HCT116 (cell line): ENCODE measurements at regions not wholly inside any gene's neighbourhood (a gene's known extent, or its start where the extent isn't known, plus 50 kb on each side); places are given as distances from the start of the nearest gene placed in this dataset.

ENCODE experiments used
- CEBPB ChIP-seq: IDR thresholded peaks from 2 replicates; pipeline ENCODE4 v1.6.1; 2012; ENCODE audit warnings: low read depth
- EZH2 ChIP-seq: fragments of 200-600 bp; sonication (generic); IDR thresholded peaks from 2 replicates; pipeline ENCODE4 v1.6.1; 2017; ENCODE audit warnings: antibody characterized with exemption, mixed run types
- SIN3A ChIP-seq: IDR thresholded peaks from 2 replicates; pipeline ENCODE4 v1.6.1; 2012; ENCODE audit warnings: low read depth
- SRF ChIP-seq: IDR thresholded peaks from 2 replicates; pipeline ENCODE4 v1.6.1; 2012; ENCODE audit warnings: low read depth
- TF ChIP-seq, protein P1 (sequence below), 3 experiments: fragments of 200-600 bp in 1 of 3; sonication (generic) in 1 of 3; IDR thresholded peaks in 2 of 3; conservative IDR thresholded peaks in 1 of 3; 2 replicates each; pipeline ENCODE4 v1.5.1; 2012 to 2017; ENCODE audit warnings: low read depth in 2 of 3, low read length in 2 of 3, antibody characterized with exemption in 1 of 3, borderline replicate concordance in 1 of 3, control low read depth in 1 of 3, mild to moderate bottlenecking in 1 of 3, mixed read lengths in 1 of 3, mixed run types in 1 of 3, moderate library complexity in 1 of 3; ENCODE audit not compliant: insufficient read depth in 1 of 3

DNA sequence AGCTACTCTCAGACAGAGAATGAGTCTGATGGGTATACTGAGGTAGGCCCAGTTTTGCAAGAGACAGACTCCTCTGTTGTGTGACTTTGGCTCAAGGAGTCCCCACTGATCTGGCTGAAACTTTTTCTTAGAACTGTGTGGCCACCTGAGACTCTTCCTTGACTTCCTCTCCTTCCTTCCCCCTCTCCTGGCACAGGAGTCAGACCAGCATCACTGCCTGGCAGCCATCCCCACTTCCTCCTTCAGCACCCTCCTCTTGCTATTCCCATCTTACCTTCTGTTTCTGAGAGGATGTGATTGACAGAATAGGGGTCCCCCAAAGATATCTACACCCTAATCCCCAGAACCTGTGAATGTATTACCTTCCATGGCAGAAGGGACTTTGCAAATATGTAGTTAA, 351.1 kb downstream of the MN1 start:
- TF ChIP-seq CEBPB (no peak), SIN3A (no peak), SRF (no peak), EZH2 (no peak)
- TF ChIP-seq, protein P1, sequence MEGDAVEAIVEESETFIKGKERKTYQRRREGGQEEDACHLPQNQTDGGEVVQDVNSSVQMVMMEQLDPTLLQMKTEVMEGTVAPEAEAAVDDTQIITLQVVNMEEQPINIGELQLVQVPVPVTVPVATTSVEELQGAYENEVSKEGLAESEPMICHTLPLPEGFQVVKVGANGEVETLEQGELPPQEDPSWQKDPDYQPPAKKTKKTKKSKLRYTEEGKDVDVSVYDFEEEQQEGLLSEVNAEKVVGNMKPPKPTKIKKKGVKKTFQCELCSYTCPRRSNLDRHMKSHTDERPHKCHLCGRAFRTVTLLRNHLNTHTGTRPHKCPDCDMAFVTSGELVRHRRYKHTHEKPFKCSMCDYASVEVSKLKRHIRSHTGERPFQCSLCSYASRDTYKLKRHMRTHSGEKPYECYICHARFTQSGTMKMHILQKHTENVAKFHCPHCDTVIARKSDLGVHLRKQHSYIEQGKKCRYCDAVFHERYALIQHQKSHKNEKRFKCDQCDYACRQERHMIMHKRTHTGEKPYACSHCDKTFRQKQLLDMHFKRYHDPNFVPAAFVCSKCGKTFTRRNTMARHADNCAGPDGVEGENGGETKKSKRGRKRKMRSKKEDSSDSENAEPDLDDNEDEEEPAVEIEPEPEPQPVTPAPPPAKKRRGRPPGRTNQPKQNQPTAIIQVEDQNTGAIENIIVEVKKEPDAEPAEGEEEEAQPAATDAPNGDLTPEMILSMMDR (IDR thresholded peaks at IDR 0.05 in 2 of 3, conservative IDR thresholded peaks at IDR 0.05 in 1 of 3; ENCODE audit: borderline replicate concordance in 1 of 3, insufficient read depth in 1 of 3, low read depth in 2 of 3, low read length in 2 of 3), result no peak
